Activated CD4-positive, alpha-beta T cell treated with anti-CD3 and anti-CD28 coated beads for 48 hours (primary cell): ENCODE measurements at regions not wholly inside any gene's neighbourhood (a gene's known extent, or its start where the extent isn't known, plus 50 kb on each side); places are given as distances from the start of the nearest gene placed in this dataset.
"Not testable (repeated sequence)": the region's sequence is repeated elsewhere in the genome, so short reads cannot be mapped to it uniquely, and the experiment has no call there.

Experiments
- DNase-seq: peaks from one replicate; pipeline ENCODE4 v3.0.0-alpha.2; 2020

- DNase-seq, result no peak
Observed at GRCh38 chr9:102497709-102498108, 497.4 kb upstream of the CYLC2 start.

- DNase-seq, result not testable (repeated sequence)
Observed at GRCh38 chr9:102486976-102487375, 508.2 kb upstream of the CYLC2 start.

GRCh38 chr9:102483651-102484050 is 511.5 kb upstream of the CYLC2 start:
- DNase-seq, result no peak

- no peak for DNase-seq
Observed at GRCh38 chr9:102482776-102483175, 512.4 kb upstream of the CYLC2 start.

- DNase-seq, result no peak
Observed at GRCh38 chr9:102479191-102479590, 515.9 kb upstream of the CYLC2 start.

- no peak for DNase-seq
Observed at GRCh38 chr9:102474357-102474756, 520.8 kb upstream of the CYLC2 start.

- DNase-seq, result not testable (repeated sequence)
Observed at GRCh38 chr9:102469430-102469829, 525.7 kb upstream of the CYLC2 start.

GRCh38 chr9:102461156-102461819 is 533.8 kb upstream of the CYLC2 start:
- no peak for DNase-seq

GRCh38 chr9:102459828-102460227 is 535.3 kb upstream of the CYLC2 start:
- no peak for DNase-seq

- DNase-seq, result no peak
Observed at GRCh38 chr9:102456562-102456961, 538.6 kb upstream of the CYLC2 start.

- DNase-seq, result no peak
Observed at GRCh38 chr9:102445906-102446305, 549.2 kb upstream of the CYLC2 start.

GRCh38 chr9:102445181-102445747 is 549.9 kb upstream of the CYLC2 start:
- no peak for DNase-seq

GRCh38 chr9:102439583-102439982 is 555.5 kb upstream of the CYLC2 start:
- no peak for DNase-seq

- DNase-seq, result not testable (repeated sequence)
Observed at GRCh38 chr9:102436599-102436998, 558.5 kb upstream of the CYLC2 start.

- no peak for DNase-seq
Observed at GRCh38 chr9:102435427-102435826, 559.7 kb upstream of the CYLC2 start.

- DNase-seq, result no peak
Observed at GRCh38 chr9:102434545-102434944, 560.6 kb upstream of the CYLC2 start.

GRCh38 chr9:102428305-102428704 is 566.8 kb upstream of the CYLC2 start:
- no peak for DNase-seq

GRCh38 chr9:102416251-102416650 is 578.9 kb upstream of the CYLC2 start:
- DNase-seq, result not testable (repeated sequence)

- no peak for DNase-seq
Observed at GRCh38 chr9:102405218-102405867, 589.8 kb upstream of the CYLC2 start.

- DNase-seq, result no peak
Observed at GRCh38 chr9:102403514-102403913, 591.6 kb upstream of the CYLC2 start.

GRCh38 chr9:102398205-102398604 is 596.9 kb upstream of the CYLC2 start:
- DNase-seq, result no peak

- DNase-seq, result not testable (repeated sequence)
Observed at GRCh38 chr9:102385620-102386019, 609.5 kb upstream of the CYLC2 start.

- no peak for DNase-seq
Observed at GRCh38 chr9:102362470-102363132, 624.2 kb upstream of the GRIN3A start.

GRCh38 chr9:102360846-102361245 is 622.4 kb upstream of the GRIN3A start:
- DNase-seq, result no peak
